Hepatocyte (in vitro differentiated cells): ENCODE measurements at regions not wholly inside any gene's neighbourhood (a gene's known extent, or its start where the extent isn't known, plus 50 kb on each side); places are given as distances from the start of the nearest gene placed in this dataset.

Experiments used
- EZH2 ChIP-seq: fragments of 200-600 bp; sonication (generic); IDR thresholded peaks from 2 replicates; pipeline ENCODE4 v1.6.1; 2016; ENCODE audit warnings: antibody characterized with exemption, mild to moderate bottlenecking, borderline replicate concordance
- TF ChIP-seq, protein P1 (sequence below): fragments of 200-600 bp; sonication (generic); IDR thresholded peaks from 2 replicates; pipeline ENCODE4 v1.5.1; 2016; ENCODE audit warnings: antibody characterized with exemption, mild to moderate bottlenecking; ENCODE audit not compliant: poor library complexity

GRCh38 chr11:116454020-116454645 is 318.7 kb downstream of the BUD13 start:
- TF ChIP-seq, protein P1, sequence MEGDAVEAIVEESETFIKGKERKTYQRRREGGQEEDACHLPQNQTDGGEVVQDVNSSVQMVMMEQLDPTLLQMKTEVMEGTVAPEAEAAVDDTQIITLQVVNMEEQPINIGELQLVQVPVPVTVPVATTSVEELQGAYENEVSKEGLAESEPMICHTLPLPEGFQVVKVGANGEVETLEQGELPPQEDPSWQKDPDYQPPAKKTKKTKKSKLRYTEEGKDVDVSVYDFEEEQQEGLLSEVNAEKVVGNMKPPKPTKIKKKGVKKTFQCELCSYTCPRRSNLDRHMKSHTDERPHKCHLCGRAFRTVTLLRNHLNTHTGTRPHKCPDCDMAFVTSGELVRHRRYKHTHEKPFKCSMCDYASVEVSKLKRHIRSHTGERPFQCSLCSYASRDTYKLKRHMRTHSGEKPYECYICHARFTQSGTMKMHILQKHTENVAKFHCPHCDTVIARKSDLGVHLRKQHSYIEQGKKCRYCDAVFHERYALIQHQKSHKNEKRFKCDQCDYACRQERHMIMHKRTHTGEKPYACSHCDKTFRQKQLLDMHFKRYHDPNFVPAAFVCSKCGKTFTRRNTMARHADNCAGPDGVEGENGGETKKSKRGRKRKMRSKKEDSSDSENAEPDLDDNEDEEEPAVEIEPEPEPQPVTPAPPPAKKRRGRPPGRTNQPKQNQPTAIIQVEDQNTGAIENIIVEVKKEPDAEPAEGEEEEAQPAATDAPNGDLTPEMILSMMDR, result peak; percentile 59
- TF ChIP-seq EZH2, result no peak
